Neural cell (in vitro differentiated cells): ENCODE measurements at regions not wholly inside any gene's neighbourhood (a gene's known extent, or its start where the extent isn't known, plus 50 kb on each side); places are given as distances from the start of the nearest gene placed in this dataset.

Experiments
- H2AFZ ChIP-seq: fragments of 200-600, 300-800 bp; sonication (generic), shearing (Covaris generic); 2 replicates; pipeline ENCODE4 v1.6.0; 2014; ENCODE audit warnings: low read depth, mild to moderate bottlenecking, antibody characterized with exemption, low read length, moderate library complexity
- H3F3A ChIP-seq: fragments of 200-600 bp; shearing (Covaris generic); 2 replicates; pipeline ENCODE4 v1.6.1; 2016; ENCODE audit warnings: mild to moderate bottlenecking, moderate library complexity, mixed read lengths, antibody characterized with exemption, low read length; ENCODE audit not compliant: insufficient read depth, poor library complexity, severe bottlenecking
- H3K27ac ChIP-seq: fragments of 200-600, 300-800 bp; sonication (generic), shearing (Covaris generic); 2 replicates; pipeline ENCODE4 v1.5.1; 2014; ENCODE audit warnings: mild to moderate bottlenecking, low read length, moderate library complexity
- H3K27me3 ChIP-seq: fragments of 300-800, 200-600 bp; sonication (generic), shearing (Covaris generic); 2 replicates; pipeline ENCODE4 v1.6.0; 2014; ENCODE audit warnings: mild to moderate bottlenecking, low read depth, low read length, moderate library complexity; ENCODE audit not compliant: insufficient read depth
- H3K36me3 ChIP-seq: fragments of 300-800, 200-600 bp; sonication (generic), shearing (Covaris generic); 2 replicates; pipeline ENCODE4 v1.5.1; 2014; ENCODE audit warnings: mild to moderate bottlenecking, antibody characterized with exemption, low read length, moderate library complexity; ENCODE audit not compliant: insufficient read depth
- H3K4me2 ChIP-seq: fragments of 300-800, 200-600 bp; sonication (generic), shearing (Covaris generic); 2 replicates; pipeline ENCODE4 v1.6.0; 2014; ENCODE audit warnings: mild to moderate bottlenecking, low read length
- H3K4me3 ChIP-seq: fragments of 300-800, 200-600 bp; sonication (generic), shearing (Covaris generic); 2 replicates; pipeline ENCODE4 v1.5.1; 2014; ENCODE audit warnings: mild to moderate bottlenecking, low read length, moderate library complexity
- H3K79me2 ChIP-seq: fragments of 200-600 bp; shearing (Covaris generic); replicated peaks from 2 replicates; pipeline ENCODE4 v1.6.0; 2014; ENCODE audit warnings: mild to moderate bottlenecking, low read length, moderate library complexity; ENCODE audit not compliant: insufficient read depth
- H3K9ac ChIP-seq: fragments of 300-800, 200-600 bp; sonication (generic), shearing (Covaris generic); 2 replicates; pipeline ENCODE4 v1.6.1; 2016; ENCODE audit warnings: mild to moderate bottlenecking, low read length, mixed read lengths
- H3K9me2 ChIP-seq: fragments of 200-600 bp; shearing (Covaris generic); 2 replicates; pipeline ENCODE4 v1.6.1; 2016; ENCODE audit warnings: mild to moderate bottlenecking, low read length, mixed read lengths; ENCODE audit not compliant: insufficient read depth
- H3K9me3 ChIP-seq: fragments of 200-600, 300-800 bp; sonication (generic), shearing (Covaris generic); 2 replicates; pipeline ENCODE4 v1.6.1; 2016; ENCODE audit warnings: mild to moderate bottlenecking, mixed run types, low read length, moderate library complexity, mixed read lengths
- H4K20me1 ChIP-seq: fragments of 200-600 bp; shearing (Covaris generic); 2 replicates; pipeline ENCODE4 v1.6.1; 2016; ENCODE audit warnings: mild to moderate bottlenecking, mixed run types; ENCODE audit not compliant: insufficient read depth
- CTCF ChIP-seq: fragments of 450-650 bp; IDR thresholded peaks from 2 replicates; pipeline ENCODE4 v1.5.1; 2014; ENCODE audit warnings: antibody characterized with exemption, mild to moderate bottlenecking, moderate library complexity; ENCODE audit not compliant: poor library complexity, severe bottlenecking
- EP300 ChIP-seq: fragments of 450-650 bp; conservative IDR thresholded peaks from 2 replicates; pipeline ENCODE4 v1.6.1; 2014; ENCODE audit warnings: antibody characterized with exemption, mild to moderate bottlenecking, moderate library complexity; ENCODE audit not compliant: poor library complexity, severe bottlenecking
- EZH2 ChIP-seq: fragments of 200-600, 300-800 bp; shearing (Covaris generic), sonication (generic); IDR thresholded peaks from 2 replicates; pipeline ENCODE4 v1.6.1; 2014; ENCODE audit warnings: antibody characterized with exemption, low read length, borderline replicate concordance, mild to moderate bottlenecking; ENCODE audit not compliant: insufficient read depth, poor library complexity, severe bottlenecking
- MXI1 ChIP-seq: fragments of 450-650 bp; conservative IDR thresholded peaks from 2 replicates; pipeline ENCODE4 v1.6.1; 2014; ENCODE audit warnings: antibody characterized with exemption, mild to moderate bottlenecking; ENCODE audit not compliant: poor library complexity, severe bottlenecking
- POLR2AphosphoS5 ChIP-seq: IDR thresholded peaks from 2 replicates; pipeline ENCODE4 v1.6.1; 2012
- RAD21 ChIP-seq: fragments of 450-650 bp; conservative IDR thresholded peaks from 2 replicates; pipeline ENCODE4 v1.6.1; 2014; ENCODE audit warnings: antibody characterized with exemption, mild to moderate bottlenecking, moderate library complexity
- REST ChIP-seq: IDR thresholded peaks from 2 replicates; pipeline ENCODE4 v1.6.1; 2012; ENCODE audit warnings: borderline replicate concordance
- SMC3 ChIP-seq: fragments of 450-650 bp; conservative IDR thresholded peaks from 2 replicates; pipeline ENCODE4 v1.6.1; 2014; ENCODE audit warnings: antibody characterized with exemption, mild to moderate bottlenecking, moderate library complexity; ENCODE audit not compliant: poor library complexity
- TAF1 ChIP-seq: IDR thresholded peaks from 2 replicates; pipeline ENCODE4 v1.6.1; 2012; ENCODE audit warnings: low read depth

- H3K4me2 ChIP-seq: no peak overlapping the region
- no peaks in the 10 kb centered on the region for H4K20me1 ChIP-seq
- no peak overlapping the region for H3K9ac ChIP-seq
- H3K79me2 ChIP-seq: no peaks in the 10 kb centered on the region
- no peak overlapping the region for H3K27ac ChIP-seq
- no peaks in the 10 kb centered on the region for H3F3A ChIP-seq
- H3K36me3 ChIP-seq: no peaks in the 10 kb centered on the region
- peaks cover 6% of the 10 kb centered on the region for H3K9me3 ChIP-seq
- no peaks in the 10 kb centered on the region for H3K27me3 ChIP-seq
- H3K9me2 ChIP-seq: no peaks in the 10 kb centered on the region
- H2AFZ ChIP-seq: no peak overlapping the region
- H3K4me3 ChIP-seq: no peak overlapping the region
- TF ChIP-seq EP300 (no peak), TAF1 (no peak)
Measured at GRCh38 chr10:81784111-81784597, 90.8 kb upstream of the NRG3 start.

GRCh38 chr10:81792729-81793128 lies 82.3 kb upstream of the NRG3 start:
- no peaks in the 10 kb centered on the region for H3K9me2 ChIP-seq
- no peak overlapping the region for H3K4me3 ChIP-seq
- H3K36me3 ChIP-seq: no peaks in the 10 kb centered on the region
- H4K20me1 ChIP-seq: no peaks in the 10 kb centered on the region
- H3K79me2 ChIP-seq: no peaks in the 10 kb centered on the region
- no peaks in the 10 kb centered on the region for H3F3A ChIP-seq
- no peaks in the 10 kb centered on the region for H3K9me3 ChIP-seq
- TF ChIP-seq TAF1 (no peak), POLR2AphosphoS5 (no peak), SMC3 (no peak), CTCF (no peak), EP300 (no peak), MXI1 (no peak), REST (no peak), RAD21 (no peak), EZH2 (no peak)
- no peak overlapping the region for H3K9ac ChIP-seq
- H2AFZ ChIP-seq: no peak overlapping the region
- H3K27me3 ChIP-seq: no peaks in the 10 kb centered on the region
- H3K27ac ChIP-seq: no peak overlapping the region
- H3K4me2 ChIP-seq: no peak overlapping the region

- no peaks in the 10 kb centered on the region for H3K27me3 ChIP-seq
- no peaks in the 10 kb centered on the region for H3K9me2 ChIP-seq
- TF ChIP-seq REST (no peak), EP300 (no peak), SMC3 (no peak), CTCF (no peak), TAF1 (no peak), EZH2 (no peak), MXI1 (no peak), POLR2AphosphoS5 (no peak), RAD21 (no peak)
- H3K9me3 ChIP-seq: no peaks in the 10 kb centered on the region
- no peak overlapping the region for H3K4me2 ChIP-seq
- H3K4me3 ChIP-seq: no peak overlapping the region
- H3K9ac ChIP-seq: no peak overlapping the region
- H3K27ac ChIP-seq: no peak overlapping the region
- no peaks in the 10 kb centered on the region for H3F3A ChIP-seq
- no peaks in the 10 kb centered on the region for H3K79me2 ChIP-seq
- no peaks in the 10 kb centered on the region for H3K36me3 ChIP-seq
- H4K20me1 ChIP-seq: no peaks in the 10 kb centered on the region
- H2AFZ ChIP-seq: no peak overlapping the region
Measured at GRCh38 chr10:81806842-81807241, 68.2 kb upstream of the NRG3 start.
